Hypothalamus (tissue), 51 donors: ENCODE measurements at regions not wholly inside any gene's neighbourhood (a gene's known extent, or its start where the extent isn't known, plus 50 kb on each side); places are given as distances from the start of the nearest gene placed in this dataset.

Source experiments
- DNase-seq, 51 donors: peaks; one replicate each; lab custom pipeline; 2025; lab: John Stamatoyannopoulos, UW

GRCh38 chr2:145267451-145267850 lies 747.5 kb upstream of the ZEB2 start:
- no peak for DNase-seq

GRCh38 chr2:145265244-145265643 lies 745.3 kb upstream of the ZEB2 start:
- DNase-seq = no peak

GRCh38 chr2:145260674-145261073 lies 740.8 kb upstream of the ZEB2 start:
- no peak for DNase-seq

GRCh38 chr2:145260081-145260480 lies 740.2 kb upstream of the ZEB2 start:
- DNase-seq = no peak

- DNase-seq = no peak
Observed at GRCh38 chr2:145258903-145259579, 739.1 kb upstream of the ZEB2 start.

GRCh38 chr2:145257931-145258330 lies 738.0 kb upstream of the ZEB2 start:
- no peak for DNase-seq

GRCh38 chr2:145256551-145256950 lies 736.6 kb upstream of the ZEB2 start:
- no peak for DNase-seq

GRCh38 chr2:145254291-145254690 lies 734.4 kb upstream of the ZEB2 start:
- DNase-seq = no peak

- no peak for DNase-seq
Observed at GRCh38 chr2:145253492-145253891, 733.6 kb upstream of the ZEB2 start.

GRCh38 chr2:145245268-145245870 lies 725.5 kb upstream of the ZEB2 start:
- DNase-seq = no peak

- no peak for DNase-seq
Observed at GRCh38 chr2:145235312-145235711, 715.4 kb upstream of the ZEB2 start.

GRCh38 chr2:145230546-145230945 lies 710.6 kb upstream of the ZEB2 start:
- DNase-seq = no peak

- no peak for DNase-seq
Observed at GRCh38 chr2:145228506-145228905, 708.6 kb upstream of the ZEB2 start.

GRCh38 chr2:145226901-145227300 lies 707.0 kb upstream of the ZEB2 start:
- no peak for DNase-seq

- DNase-seq = no peak
Observed at GRCh38 chr2:145221516-145221915, 701.6 kb upstream of the ZEB2 start.

GRCh38 chr2:145221032-145221431 lies 701.1 kb upstream of the ZEB2 start:
- no peak for DNase-seq

GRCh38 chr2:145220496-145220895 lies 700.6 kb upstream of the ZEB2 start:
- no peak for DNase-seq

GRCh38 chr2:145207884-145208283 lies 688.0 kb upstream of the ZEB2 start:
- no peak for DNase-seq

GRCh38 chr2:145206496-145207281 lies 686.8 kb upstream of the ZEB2 start:
- no peak for DNase-seq

- no peak for DNase-seq
Observed at GRCh38 chr2:145203891-145204290, 684.0 kb upstream of the ZEB2 start.

- DNase-seq = peak in 30 of 51 donors; percentile 3 to 73 (median 26)
Observed at GRCh38 chr2:145199827-145200706, 680.1 kb upstream of the ZEB2 start.
